Stimulated activated CD4-positive, alpha-beta T cell treated with anti-CD3 and anti-CD28 coated beads, Interleukin-2, amount 100 ng/mL, for 48 hours (primary cell): ENCODE measurements at regions not wholly inside any gene's neighbourhood (a gene's known extent, or its start where the extent isn't known, plus 50 kb on each side); places are given as distances from the start of the nearest gene placed in this dataset.

Experiments
- DNase-seq, 2 donors: peaks; one replicate each; pipeline ENCODE4 v3.0.0-alpha.2; 2020

DNA sequence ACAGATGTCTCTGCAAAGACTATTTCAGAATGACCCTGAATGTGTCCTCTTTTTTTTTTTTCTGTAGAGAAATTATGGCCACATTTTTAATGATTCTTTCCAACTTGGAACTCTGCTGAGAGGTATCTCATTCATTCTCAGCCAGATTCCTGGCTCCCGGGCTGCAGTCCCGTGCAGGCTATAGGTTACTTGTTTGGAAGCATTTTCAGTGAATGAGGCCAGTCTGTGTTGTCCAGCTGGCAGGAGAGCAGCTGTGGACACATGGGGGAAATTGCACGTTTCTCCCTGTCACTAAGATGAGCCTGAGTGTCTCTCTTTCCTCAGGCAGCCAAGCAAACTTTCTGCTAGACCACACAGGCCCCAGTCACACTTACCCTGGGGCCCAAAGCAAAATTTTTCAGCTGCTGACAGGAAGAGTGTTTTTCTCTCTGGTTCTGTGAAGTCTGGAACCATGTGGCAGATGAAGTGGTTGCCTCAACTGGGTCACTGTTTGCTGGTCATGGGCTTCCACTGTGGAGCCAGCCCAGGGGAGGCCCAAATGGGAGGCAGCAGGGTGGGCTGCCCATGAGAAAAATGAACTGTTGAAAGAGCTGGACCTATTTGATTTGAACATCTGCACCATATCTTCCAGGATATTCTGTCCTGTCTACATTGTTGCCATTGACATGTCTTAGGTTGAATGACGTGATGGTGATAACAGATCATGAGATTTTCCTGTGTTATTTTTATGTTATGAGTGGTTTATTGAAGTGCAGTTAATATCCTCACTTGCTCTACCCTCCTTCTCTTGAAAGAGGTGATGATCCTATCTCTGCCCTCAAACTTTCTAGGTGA is 431.2 kb downstream of the LPIN1 start:
- no peak for DNase-seq

DNA sequence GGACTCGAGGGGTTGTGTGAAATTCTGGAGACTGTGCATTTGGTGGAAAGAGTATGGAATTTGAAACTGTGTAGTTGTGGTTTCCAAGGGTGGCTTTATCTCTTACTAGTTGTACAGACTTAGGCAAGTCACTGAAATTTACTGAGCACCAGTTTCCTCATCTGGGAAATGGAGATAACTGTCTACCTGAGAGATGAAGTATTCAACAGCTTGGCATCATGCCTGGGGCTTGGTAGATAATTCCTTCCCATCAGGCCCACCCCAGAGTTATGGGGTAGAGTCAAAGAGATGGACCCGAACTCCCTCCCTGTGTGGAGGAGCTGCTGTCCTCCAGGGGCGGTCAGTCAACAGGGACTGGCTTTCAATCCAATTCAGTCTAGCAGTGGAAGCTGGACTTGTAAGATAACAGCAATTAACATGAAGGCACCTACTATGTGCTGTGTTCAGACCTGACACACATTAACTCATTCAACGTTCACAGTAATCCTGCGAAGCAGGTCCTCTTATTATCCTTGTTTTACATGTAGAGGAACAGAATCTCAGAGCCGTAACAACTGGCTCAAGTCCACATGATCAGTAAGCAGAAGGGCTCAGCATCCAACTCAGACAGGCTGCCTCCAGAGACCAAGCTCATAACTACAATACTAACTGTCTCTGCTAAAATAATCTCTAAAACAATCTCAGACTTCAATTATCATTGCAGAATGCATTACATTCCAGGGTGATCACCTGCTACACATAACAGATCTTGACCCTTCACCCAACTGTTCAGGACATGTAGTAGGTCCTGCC is 432.1 kb downstream of the LPIN1 start:
- DNase-seq = no peak

DNA sequence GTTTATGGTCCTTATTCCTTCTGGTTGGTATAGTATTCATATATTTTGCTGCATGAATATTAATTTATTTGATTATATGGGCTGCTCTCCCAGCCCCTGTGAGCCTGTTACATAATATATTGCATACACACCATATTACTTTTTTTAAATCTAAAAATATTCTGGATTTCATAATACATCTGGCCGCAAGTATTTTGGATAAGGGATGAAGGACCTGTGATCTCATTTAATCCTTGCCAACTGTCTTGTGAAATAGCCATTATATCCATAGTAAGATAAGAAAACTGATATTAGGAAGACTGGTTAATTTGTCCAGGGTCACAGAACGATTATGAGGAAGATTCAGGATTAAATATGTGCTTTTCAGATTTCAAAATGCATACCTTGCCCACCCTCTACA is 433.6 kb downstream of the LPIN1 start:
- DNase-seq = no peak

DNA sequence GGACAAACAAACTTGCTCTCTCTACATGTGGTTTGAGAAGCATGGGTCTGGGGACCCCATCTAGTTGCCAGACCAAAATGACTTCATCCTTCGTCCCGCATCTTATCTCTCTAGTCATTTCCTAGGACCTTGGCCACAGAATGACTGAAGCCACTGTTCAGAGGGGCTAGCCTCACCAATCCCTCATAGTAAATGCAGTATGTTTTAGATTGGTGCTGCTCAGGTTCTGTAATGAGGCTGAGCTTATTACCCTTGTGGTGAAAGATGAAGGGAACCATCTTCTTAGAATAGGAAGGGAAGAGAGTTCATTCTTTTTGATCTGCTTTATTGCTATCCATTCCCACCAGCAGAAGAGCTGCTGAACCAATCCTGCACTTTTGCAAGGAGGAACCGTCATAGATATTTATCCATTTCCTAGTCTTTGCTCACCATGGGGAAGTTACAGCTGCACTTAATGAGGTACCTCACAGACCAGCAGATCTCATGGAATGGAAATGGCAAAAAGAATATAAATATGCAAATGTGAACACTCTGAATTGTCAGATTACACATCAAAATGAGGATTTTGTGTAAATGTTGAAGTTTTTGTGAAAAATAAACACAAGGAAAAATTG is 436.7 kb downstream of the LPIN1 start:
- no peak for DNase-seq

DNA sequence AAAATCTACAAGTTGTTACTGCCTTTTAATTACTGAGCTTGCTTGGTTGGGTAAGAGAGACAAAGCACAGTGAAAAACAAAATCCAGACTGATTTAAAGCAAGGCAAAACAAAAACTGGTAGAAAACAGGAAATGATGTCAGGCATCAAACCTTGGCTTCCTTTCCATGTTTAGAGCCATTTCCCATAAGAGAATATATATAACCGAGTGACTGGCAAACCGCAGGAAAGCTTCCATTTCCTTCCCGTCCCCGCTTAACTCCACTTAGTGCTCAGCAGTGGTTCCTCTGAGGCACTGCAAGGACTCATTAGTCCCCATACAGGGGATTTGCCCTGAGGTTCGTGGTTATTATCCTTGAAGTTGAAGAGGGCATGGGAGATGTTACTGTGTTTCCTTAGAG is 446.3 kb downstream of the LPIN1 start:
- DNase-seq = no peak

DNA sequence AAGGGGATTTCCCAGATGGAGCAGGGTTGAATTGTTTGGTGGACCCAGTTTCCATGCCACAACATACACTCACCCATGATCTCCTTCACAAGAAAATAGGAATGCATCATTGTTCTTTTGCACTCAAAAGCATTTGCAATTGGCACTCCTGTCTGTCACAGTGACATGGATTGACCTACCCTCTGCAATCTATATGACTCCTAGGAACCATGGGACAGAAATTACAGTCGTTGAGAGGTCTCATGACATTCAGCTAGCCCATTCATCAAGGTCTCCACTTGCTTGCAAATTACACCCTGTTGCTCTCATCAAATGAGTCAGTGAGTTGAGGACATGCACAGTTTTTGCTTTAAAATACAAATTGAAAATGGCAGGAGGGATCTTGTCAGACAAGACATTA is 448.5 kb downstream of the LPIN1 start:
- no peak for DNase-seq

DNA sequence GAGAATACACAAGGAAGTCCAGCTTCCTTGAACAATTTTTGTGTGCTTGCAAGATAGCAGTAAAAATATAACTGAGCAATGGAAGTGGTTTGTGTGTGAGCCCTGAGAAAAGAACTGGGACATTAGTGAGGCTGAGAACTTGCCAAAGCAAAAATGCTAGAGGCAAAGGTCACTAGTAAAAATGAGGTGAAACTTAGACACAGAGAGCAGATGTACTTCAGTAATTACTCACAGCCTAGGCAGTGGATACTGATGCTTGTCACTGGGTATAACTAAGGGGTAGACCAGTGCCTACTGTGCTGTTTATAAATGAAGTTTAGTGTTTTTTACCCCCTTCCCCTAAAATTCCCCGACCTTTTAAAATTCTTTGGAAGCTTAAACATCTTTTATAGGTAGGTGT is 450.1 kb downstream of the LPIN1 start:
- no peak for DNase-seq

DNA sequence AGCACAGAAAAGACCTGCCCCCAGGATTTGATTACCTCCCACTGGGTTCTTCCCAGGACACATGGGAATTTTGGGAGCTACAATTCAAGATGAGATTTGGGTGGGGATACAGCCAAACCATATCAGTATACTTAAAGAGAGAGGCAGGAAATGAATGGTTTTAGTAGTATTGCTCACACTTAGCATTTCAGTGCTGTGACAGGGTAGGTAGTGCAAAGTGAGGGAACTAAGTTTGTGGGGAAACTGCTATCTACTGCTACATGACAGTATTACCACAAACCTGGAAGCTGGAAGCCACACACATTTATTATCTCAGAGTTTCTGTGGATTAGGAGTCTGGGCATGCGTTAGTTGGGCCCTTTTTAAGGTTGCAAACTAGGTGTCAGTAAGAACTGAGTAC is 450.7 kb downstream of the LPIN1 start:
- no peak for DNase-seq

DNA sequence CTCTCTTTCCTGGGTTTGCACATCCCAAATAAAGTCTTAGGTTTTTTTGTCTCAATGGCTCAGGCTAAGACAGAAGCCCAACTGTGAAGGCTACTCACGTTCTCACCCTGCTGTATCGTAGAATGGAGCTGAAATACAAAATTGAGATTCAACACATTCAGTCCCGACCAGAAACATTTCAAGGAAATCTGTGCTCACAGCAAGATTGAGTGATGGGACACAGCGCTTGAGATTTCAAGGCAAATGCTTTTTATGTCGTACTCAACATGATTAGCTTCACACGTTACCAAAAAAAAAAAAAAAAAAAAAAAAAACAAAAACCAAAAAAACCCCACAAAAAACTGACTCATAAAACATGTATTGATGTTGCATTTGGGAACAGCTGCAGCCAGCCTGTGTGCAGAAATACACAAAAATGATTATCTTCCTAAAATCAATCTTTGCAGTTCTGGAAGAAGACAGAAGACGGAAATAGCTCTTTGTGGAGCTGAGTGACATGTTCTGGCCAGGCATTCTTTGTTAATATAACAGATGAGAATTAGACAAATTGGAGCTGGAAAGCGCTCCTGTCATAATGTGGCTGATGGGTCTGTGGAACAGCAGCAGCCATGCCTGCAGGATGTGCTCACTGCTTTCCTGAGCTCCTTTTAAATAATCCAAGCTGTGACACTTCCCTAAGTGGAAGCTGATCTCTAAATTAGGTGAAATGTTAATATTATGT is 453.2 kb downstream of the LPIN1 start:
- no peak for DNase-seq

DNA sequence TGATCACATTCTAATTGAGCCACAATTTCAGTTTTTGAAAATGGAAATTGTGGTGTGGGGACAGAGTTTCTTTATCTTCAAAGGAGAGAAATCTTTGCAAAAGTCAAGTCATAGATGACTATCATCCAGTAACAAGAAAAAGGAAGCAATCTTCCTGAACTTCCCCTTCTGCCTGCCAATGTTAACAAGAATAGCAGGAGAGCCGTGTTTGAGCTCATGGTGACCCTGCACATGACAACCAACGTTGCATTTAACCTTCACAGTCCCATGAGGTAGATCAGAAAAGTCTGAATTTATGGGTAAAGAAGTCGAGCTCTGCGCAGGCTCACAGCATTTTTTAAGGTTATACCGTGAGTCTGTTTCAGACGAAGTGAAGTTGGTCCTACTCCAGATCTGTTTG is 454.9 kb downstream of the LPIN1 start:
- DNase-seq = no peak

DNA sequence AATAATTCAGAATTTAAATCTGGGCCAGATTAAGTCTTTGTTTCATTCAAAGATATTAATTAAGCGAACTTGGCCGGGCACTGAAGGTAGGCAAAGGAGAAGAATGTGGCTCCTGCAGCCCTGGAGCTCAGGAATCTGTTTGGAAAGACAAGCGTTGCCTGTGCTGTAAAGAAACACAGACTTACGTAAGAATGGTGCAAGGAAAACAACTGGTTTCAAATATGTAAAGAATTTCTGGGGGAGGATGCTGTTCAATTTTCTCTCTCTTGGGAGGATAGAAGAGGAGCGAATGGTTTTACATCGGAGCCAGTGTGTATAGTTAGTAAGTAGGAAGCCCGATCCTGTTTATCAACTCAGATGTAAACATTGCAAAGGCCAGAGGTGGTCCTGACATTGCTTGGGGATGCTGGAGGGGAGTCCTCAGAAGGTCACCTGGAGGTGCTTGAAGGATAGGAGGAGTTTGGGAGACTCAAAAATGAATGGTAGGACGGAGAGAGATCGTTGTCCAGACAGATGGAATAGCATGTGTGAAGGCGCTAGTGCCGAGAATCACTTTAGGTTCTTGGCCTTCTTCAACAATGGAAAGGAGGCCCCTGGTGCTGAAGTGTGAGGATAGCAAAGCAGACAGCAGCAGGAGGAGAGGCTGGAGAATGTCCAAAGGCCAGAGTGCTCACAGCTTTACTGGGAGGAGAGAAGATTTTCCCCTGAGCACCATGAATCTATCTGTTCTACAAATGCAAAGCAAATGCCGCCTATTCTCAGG is 456.1 kb downstream of the LPIN1 start:
- DNase-seq = no peak

DNA sequence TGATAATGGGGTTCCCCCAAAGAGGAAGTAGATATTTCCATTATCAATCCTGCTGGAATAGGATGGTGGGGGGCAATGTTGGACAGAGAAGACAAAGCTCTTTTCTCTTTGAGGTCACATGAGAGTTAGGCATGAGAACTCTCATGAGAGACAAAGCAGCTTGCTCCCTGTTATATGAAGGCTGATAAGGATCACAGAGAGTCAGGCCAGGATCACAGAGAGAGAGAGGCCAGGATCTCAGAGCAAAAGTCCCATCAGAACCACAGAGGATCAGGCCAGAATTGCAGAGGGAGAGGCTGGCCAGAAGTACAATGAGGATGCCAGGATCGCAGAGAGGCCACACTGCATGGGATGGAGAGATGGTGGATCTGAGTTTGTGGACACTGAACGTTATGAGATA is 457.1 kb downstream of the LPIN1 start:
- no peak for DNase-seq

DNA sequence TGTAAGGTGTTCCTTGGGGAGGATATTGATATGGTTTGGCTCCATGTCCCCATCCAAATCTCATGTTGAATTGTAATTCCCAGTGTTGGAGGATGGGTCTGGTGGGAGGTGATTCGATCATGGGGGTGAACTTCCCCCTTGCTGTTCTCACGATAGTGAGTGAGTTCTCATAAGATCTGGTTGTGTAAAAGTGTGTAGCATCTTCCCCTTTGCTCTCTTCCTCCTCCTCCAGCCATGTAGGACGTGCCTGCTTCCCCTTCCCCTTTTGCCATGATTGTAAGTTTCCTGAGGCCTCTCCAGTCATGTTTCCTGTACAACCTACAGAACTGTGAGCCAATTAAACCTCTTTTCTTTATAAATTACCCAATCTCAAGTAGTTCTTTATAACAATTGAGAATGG is 458.7 kb downstream of the LPIN1 start:
- no peak for DNase-seq

DNA sequence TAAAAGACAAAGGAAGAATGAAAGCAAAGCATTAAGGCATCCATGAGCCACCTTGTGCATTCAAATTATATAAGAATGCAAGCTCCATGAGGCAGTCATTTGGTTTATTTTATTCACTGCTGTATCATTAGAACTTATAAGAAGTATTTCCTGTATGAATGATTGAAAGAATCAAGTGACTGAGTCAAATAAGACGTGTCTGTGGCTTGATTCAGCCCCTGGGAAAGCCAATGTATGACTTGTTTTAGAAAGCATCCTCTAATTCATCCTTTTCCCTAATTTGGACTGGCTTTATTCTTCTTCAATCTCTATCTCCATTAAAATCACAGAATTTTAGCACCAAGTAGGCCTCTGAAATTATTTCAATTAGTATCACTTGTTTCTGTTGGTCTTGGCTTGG is 461.1 kb downstream of the LPIN1 start:
- DNase-seq = no peak

DNA sequence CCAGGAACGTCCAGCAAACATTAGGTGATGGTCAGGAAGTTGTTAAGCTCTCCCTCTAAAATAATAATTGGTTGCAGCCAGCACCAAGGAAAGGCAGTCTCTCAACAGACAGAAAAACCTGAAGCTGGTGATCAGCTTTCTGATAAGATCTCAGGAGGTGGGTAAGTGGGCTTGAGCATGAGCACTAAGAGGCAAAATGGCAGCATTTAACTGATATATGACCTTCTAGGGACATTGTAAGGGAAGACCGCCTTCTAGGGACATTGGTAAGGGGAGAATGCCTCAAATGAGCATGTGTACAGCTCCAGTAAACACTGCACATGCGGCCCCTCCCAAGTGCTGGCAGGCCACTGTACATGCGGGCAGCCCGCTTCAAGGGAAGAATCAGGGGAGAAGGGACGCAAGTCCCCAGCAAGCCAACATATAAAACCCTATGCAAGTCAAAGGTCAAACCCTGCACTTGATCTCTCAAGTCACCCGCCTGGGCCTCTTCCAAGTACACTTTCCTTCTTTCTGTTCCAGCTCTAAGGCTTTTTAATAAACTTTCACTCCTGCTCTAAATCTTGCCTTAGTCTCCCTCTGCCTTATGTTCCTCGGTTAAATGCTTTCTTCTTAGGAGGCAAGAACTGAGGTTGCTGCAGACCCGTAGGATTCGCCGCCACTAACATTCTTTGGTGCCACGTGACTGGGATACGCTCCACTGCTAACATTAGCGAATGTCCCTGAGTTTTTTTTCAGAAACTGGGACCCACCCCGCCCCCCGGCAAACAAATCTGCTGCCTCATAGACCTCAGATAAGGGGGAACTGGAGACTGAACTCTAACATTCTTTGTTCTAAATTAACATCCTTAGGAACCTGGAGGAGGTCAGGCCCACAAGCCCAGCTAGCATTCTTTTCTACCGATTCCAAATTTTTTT is 463.8 kb downstream of the LPIN1 start:
- no peak for DNase-seq

DNA sequence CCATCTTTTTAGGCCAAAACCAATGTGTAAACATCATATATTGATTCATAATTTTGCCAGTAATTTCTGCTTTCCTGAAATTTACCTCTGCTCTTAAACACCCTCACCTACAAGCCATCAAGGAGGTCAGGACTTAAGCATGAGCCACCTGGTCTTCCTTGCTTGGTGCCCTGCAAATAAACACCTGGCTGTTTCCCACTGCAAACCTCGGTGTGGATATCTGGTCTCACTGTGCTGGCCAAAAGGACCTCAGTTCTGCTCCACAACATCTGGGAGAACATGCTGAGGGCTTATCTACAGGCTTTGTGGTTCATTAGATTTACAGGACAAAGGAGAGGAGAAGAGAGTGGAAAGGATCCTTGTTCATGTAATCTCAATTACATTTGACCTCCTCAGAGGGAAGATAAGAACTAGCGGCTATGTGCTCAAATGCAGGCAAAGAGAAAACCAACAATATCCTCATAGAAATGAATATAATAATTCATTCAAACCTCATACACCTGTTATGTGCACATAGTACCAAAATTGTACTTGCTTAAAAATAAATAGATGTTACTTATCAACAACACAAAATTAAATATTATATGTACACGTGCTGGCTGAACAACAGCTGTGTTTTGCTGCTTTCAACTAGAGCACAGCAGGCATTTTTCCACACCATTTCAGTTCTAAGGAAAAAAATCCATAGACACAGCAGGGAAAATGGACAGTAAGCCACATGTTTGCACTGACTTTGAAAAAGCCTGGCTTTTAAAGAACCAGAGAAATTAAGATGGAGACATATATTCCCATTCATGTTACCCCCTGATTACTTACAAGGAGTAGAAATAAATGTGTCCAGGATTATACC is 465.1 kb downstream of the LPIN1 start:
- no peak for DNase-seq

DNA sequence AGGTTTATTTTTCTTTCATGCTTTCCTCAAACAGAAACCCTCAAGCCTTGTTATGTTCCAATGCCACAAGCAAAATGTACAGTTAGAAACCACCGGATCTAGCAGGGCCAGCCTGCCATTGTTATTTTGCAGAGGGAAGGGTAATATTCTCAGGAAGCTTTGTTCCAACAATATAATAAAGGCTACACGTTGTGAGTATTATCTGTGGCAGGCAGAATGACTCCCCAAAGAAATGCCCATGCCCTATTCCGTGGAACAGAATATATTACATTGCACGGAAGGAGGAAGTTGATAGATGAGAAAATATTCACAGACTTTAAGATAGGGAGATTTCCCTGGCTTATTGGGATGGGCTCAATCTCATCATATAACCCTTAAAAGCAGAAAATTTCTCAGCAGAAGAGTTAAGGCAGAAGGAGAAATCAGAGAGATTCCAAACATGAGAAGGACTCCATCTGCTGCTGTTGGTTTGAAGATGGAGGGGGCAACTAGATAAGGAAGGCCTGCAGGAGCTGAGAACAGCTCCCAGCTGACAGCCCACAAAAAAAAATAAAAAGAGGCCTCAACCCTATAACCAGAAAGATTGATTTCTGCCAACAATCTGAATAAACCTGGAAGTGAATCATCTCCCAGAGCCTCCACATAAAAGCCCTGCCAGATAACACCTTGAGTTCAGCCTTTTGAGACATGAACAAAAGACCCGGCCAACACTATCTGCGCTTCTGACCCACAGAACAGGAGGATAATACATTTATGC is 466.6 kb downstream of the LPIN1 start:
- DNase-seq = no peak

DNA sequence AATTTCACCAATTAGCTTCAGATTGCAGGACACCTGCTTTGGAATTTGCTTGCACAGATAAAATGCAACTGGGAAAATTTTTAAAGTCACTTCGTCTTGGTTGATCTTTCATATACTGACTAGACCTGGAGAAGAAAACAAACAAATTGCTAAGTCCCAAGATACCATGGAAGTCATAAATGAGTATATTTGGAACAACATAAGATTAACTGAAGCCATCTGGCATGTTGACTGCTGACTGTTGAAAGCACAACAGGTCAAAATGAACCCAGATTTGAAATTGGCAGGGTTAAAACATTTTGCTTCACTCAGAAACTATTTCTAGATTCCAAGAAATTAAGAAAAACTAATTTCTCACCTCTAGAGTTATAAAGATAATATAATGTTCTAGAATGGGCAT is 470.7 kb downstream of the LPIN1 start:
- no peak for DNase-seq

DNA sequence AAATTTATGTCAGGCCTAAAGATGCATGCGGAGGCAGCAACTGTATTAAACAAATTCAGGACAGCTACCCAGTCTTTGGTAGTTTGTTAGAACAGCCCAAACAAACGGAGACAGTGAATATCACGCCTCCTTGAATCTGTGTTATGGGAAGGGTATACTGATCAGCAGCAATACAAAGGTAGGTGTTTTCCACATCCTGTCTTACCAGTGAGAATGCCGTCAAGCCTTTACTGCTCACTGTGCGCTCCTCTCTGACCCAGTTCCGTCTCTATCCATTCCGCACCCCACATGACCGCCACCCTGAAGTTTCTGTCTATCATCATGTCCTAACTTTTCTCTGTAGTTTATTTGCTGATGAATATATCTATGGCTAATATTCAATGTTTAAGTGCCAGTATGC is 473.3 kb downstream of the LPIN1 start:
- no peak for DNase-seq

DNA sequence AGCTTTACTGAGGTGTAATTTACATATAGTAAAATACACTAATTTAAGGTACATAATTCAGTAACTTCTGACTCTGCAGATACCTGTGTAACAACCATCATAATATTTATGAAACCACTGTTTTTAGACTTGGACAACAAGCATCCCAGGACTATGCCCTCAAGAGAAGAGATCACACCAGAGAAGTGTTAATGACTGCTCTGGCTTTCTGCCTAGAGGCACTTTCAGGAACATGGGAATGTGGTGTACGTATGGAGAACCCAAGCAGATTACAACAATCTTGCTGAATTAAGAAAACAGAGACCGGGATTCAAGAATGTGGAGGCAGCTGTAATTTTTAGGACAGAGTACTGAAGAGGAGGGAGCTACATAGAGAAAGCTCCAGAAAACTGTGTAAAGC is 475.2 kb downstream of the LPIN1 start:
- no peak for DNase-seq
